ENCODE measurements at regions not wholly inside any gene's neighbourhood (a gene's known extent, or its start where the extent isn't known, plus 50 kb on each side); places are given as distances from the start of the nearest gene placed in this dataset.

DNA sequence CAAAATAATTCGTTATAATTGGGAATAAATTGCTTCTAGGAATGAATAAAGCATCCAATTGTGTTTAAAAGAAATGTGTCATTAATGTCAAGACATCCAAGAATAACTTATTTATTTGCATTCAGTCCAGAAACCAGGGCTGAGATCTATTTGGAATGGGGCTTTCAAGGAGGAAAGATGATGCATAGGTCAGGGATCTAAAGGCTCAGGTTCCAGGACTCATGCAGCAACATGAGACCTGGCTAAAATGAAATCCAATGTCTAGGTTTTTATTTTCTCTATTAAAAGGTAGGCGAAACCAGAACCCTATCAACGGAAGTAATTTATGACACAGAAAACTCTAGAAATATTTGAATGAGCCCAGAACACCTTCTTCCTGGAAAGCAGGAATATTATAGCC is 376.8 kb downstream of the SEC16B start:
- TF ChIP-seq, protein P1, sequence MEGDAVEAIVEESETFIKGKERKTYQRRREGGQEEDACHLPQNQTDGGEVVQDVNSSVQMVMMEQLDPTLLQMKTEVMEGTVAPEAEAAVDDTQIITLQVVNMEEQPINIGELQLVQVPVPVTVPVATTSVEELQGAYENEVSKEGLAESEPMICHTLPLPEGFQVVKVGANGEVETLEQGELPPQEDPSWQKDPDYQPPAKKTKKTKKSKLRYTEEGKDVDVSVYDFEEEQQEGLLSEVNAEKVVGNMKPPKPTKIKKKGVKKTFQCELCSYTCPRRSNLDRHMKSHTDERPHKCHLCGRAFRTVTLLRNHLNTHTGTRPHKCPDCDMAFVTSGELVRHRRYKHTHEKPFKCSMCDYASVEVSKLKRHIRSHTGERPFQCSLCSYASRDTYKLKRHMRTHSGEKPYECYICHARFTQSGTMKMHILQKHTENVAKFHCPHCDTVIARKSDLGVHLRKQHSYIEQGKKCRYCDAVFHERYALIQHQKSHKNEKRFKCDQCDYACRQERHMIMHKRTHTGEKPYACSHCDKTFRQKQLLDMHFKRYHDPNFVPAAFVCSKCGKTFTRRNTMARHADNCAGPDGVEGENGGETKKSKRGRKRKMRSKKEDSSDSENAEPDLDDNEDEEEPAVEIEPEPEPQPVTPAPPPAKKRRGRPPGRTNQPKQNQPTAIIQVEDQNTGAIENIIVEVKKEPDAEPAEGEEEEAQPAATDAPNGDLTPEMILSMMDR (conservative IDR thresholded peaks at IDR 0.05; ENCODE audit: low read length): no peak
- no peak for TF ChIP-seq EZH2phosphoT487 (IDR thresholded peaks at IDR 0.05; ENCODE audit: borderline replicate concordance, low read depth, low read length)

All from OCI-LY7 (cell line).